GM12891 (cell line): ENCODE measurements at regions not wholly inside any gene's neighbourhood (a gene's known extent, or its start where the extent isn't known, plus 50 kb on each side); places are given as distances from the start of the nearest gene placed in this dataset.

Experiments
- POLR2A ChIP-seq: IDR thresholded peaks from 2 replicates; pipeline ENCODE4 v1.6.1; 2011; ENCODE audit warnings: low read depth, low read length, control low read depth
- POLR2AphosphoS5 ChIP-seq: IDR thresholded peaks from 2 replicates; pipeline ENCODE4 v1.6.1; 2011; ENCODE audit warnings: low read depth, low read length, control low read depth

DNA sequence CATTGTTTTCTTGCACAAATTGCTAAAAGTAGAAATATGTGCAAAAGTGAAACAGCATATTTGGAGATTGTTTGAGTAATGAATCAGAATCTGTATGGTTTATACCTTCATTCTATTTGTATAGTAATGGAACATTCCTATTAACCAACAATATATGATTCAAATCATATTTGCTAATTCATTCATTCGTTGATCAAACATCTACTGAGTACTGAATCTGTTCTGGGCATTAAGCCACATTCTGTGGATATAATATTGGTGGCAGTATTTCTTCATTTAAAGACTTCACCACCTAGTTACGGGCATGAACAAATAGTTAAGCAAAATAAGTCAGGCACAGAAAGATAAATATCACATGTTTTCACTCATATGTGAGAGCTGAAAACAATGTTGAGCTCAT lies 385.7 kb downstream of the MTRR start:
- TF ChIP-seq POLR2A (no peak), POLR2AphosphoS5 (no peak)
